Peyer's patch (tissue), 4 donors: ENCODE measurements at regions not wholly inside any gene's neighbourhood (a gene's known extent, or its start where the extent isn't known, plus 50 kb on each side); places are given as distances from the start of the nearest gene placed in this dataset.

ENCODE experiments used
- DNase-seq, 3 donors: peaks; one replicate each; pipeline ENCODE4 v3.0.0-alpha.2; 2017 to 2019
- H3K27ac ChIP-seq, 4 donors: fragments of 200-600 bp; sonication (generic); one replicate each; pipeline ENCODE4 v1.5.1; 2016 to 2019
- H3K27me3 ChIP-seq, 2 donors: fragments of 200-600 bp; sonication (generic); one replicate each; pipeline ENCODE4 v1.5.1; 2019
- H3K36me3 ChIP-seq, 3 donors: fragments of 200-600 bp; sonication (generic); one replicate each; pipeline ENCODE4 v1.5.1; 2016 to 2019
- H3K4me1 ChIP-seq, 4 donors: fragments of 200-600 bp; sonication (generic); one replicate each; pipeline ENCODE4 v1.5.1; 2016 to 2019
- H3K4me3 ChIP-seq, 4 donors: fragments of 200-600 bp; sonication (generic); 1 replicate in 3 of 4; 2 replicates in 1 of 4; pipeline ENCODE4 v1.5.1; 2016 to 2019; ENCODE audit warnings: mild to moderate bottlenecking in 1 of 4
- H3K9me3 ChIP-seq, 4 donors: fragments of 200-600 bp; sonication (generic); one replicate each; pipeline ENCODE4 v1.5.1; 2016 to 2019; ENCODE audit warnings: mild to moderate bottlenecking in 1 of 4
- CTCF ChIP-seq, 6 experiments: fragments of 450-650 bp in 4 of 6; fragments of 200-600 bp in 2 of 6; sonication (generic) in 1 of 6; IDR thresholded peaks; one replicate each; pipeline ENCODE4 v1.5.1; 2017 to 2019; ENCODE audit warnings: antibody characterized with exemption in 6 of 6, mild to moderate bottlenecking in 3 of 6, moderate library complexity in 1 of 6
- POLR2A ChIP-seq, 2 donors: fragments of 450-650 bp; IDR thresholded peaks; one replicate each; pipeline ENCODE4 v1.5.1; 2017; ENCODE audit warnings: antibody characterized with exemption in 2 of 2, mild to moderate bottlenecking in 2 of 2, moderate library complexity in 2 of 2

DNA sequence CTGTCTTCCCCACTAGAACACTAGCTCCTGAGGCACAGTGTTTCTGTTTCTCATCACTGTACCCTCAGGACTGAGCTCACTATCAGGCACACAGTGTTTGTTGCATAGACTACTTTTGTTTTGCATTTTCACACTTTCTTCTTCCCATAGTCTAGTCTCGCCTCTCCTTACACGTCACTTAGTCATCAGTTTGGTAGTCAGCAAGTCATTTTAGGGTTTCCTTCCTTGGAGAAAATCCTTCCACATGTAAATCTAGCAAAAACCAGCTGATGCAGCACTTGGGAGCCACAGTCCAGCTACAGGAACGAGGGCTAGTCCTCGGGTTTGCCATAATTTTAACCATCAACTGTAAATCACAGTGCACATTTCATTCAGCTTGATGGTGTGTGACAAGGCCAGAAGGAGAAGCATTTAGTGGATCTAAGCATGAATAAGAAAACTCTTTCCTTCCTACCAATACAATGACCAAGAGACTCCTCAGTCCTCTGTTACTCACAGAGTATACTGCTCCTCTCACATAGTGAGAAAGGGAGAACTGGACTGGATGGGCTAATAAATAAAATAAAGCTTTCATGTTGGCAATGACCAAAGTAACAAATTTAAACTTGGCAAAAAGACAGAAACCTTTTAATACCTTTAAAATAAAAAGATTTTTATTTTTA lies 221.0 kb downstream of the KLF12 start:
- TF ChIP-seq CTCF (IDR thresholded peaks at IDR 0.05) (no peak), POLR2A (IDR thresholded peaks at IDR 0.05) (no peak)
- DNase-seq, result no peak
- Histone ChIP-seq H3K9me3 (no peaks in the 10 kb centered on the region), H3K36me3 (no peaks in the 10 kb centered on the region), H3K4me1 (peaks cover 0 to 6% (median 0%) of the 10 kb centered on the region in 4 donors), H3K27me3 (no peaks in the 10 kb centered on the region), H3K4me3 (no peak overlapping the region), H3K27ac (no peak overlapping the region)

DNA sequence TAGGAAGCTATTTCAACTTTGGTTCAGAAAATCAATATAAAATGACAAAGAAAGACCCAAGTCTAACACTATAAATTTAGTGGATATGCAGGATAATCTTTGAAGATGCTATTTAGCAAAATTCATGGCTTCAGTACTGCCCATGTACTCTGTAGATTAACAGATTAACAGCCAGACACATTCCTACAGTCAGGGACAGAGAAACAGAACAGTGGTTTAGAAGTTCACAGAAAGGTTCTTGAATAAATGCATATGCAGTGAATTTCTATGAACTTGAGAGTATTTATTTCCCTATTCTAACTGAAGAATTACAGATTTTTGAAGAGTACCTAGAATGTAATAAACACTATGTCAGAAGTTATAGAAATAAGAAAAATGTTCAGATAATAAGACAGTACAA lies 222.8 kb downstream of the KLF12 start:
- Histone ChIP-seq H3K36me3 (no peaks in the 10 kb centered on the region), H3K9me3 (no peaks in the 10 kb centered on the region), H3K27me3 (no peaks in the 10 kb centered on the region), H3K4me3 (no peak overlapping the region), H3K4me1 (peaks cover 0 to 6% (median 0%) of the 10 kb centered on the region in 4 donors), H3K27ac (no peak overlapping the region)
- no peak for DNase-seq
- TF ChIP-seq CTCF (IDR thresholded peaks at IDR 0.05), result no peak
- no peak for TF ChIP-seq POLR2A (IDR thresholded peaks at IDR 0.05)

DNA sequence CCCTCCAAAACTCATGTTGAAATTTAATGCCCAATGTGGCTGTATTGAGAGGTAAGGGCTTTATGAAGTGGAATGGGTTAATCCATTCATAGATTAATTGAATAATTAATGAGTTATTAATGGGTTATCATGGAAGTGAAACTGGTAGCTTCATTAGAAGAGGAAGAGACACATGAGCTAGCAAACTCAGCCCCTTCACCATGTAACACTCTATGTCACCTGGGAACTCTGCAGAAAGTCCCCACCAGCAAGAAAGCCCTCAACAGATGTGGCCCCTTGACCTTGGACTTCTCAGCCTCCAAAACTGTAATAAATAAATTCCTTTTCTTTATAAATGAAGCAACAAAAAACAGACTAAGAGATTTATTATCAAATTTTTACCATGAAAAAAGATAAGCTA lies 223.5 kb downstream of the KLF12 start:
- H3K9me3 ChIP-seq, result no peaks in the 10 kb centered on the region
- H3K4me1 ChIP-seq, result peaks cover 0 to 6% (median 0%) of the 10 kb centered on the region in 4 donors
- no peaks in the 10 kb centered on the region for H3K36me3 ChIP-seq
- no peak overlapping the region for H3K4me3 ChIP-seq
- H3K27ac ChIP-seq, result no peak overlapping the region
- no peak for TF ChIP-seq POLR2A (IDR thresholded peaks at IDR 0.05)
- no peak for TF ChIP-seq CTCF (IDR thresholded peaks at IDR 0.05)
- H3K27me3 ChIP-seq, result no peaks in the 10 kb centered on the region
- no peak for DNase-seq

GRCh38 chr13:73908809-73909208 lies 225.4 kb downstream of the KLF12 start:
- H3K27me3 ChIP-seq, result no peaks in the 10 kb centered on the region
- no peak for DNase-seq
- H3K4me3 ChIP-seq, result no peak overlapping the region

DNA sequence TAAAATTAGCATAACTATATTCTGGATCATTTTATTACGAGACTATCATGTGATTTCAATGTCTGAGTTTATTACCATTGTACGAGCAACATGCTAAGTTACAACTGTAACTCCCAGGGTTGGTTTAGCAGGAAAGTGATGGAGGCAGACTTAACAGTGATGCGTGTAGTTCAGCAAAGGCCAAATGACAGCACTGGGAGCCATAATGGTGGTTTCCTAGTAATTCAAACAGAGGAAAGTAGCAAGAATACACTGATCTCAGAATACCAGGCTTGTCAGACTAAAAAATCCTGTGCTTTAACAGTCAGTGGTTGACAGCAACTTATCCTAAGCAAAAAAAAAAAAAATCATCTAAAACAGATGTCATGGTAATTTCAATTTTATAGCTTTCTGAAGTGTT lies 229.6 kb downstream of the KLF12 start:
- H3K9me3 ChIP-seq, result no peaks in the 10 kb centered on the region
- no peaks in the 10 kb centered on the region for H3K27me3 ChIP-seq
- no peak overlapping the region for H3K27ac ChIP-seq
- H3K4me3 ChIP-seq, result no peak overlapping the region
- TF ChIP-seq POLR2A (IDR thresholded peaks at IDR 0.05) (no peak), CTCF (IDR thresholded peaks at IDR 0.05) (no peak)
- no peaks in the 10 kb centered on the region for H3K4me1 ChIP-seq
- no peaks in the 10 kb centered on the region for H3K36me3 ChIP-seq
- DNase-seq, result no peak

More at GRCh38 chr13:73908809-73909208, 225.4 kb downstream of the KLF12 start:
- Histone ChIP-seq H3K36me3 (no peaks in the 10 kb centered on the region), H3K27ac (no peak overlapping the region), H3K9me3 (no peaks in the 10 kb centered on the region), H3K4me1 (peaks cover 0 to 3% (median 0%) of the 10 kb centered on the region in 4 donors)
- TF ChIP-seq POLR2A (IDR thresholded peaks at IDR 0.05) (no peak), CTCF (IDR thresholded peaks at IDR 0.05) (no peak)

GRCh38 chr13:73903561-73903960 lies 230.6 kb downstream of the KLF12 start:
- DNase-seq, result no peak
- Histone ChIP-seq H3K4me1 (no peaks in the 10 kb centered on the region), H3K27ac (no peak overlapping the region), H3K4me3 (no peak overlapping the region), H3K27me3 (no peaks in the 10 kb centered on the region), H3K36me3 (no peaks in the 10 kb centered on the region), H3K9me3 (no peaks in the 10 kb centered on the region)
- no peak for TF ChIP-seq POLR2A (IDR thresholded peaks at IDR 0.05)
- TF ChIP-seq CTCF (IDR thresholded peaks at IDR 0.05), result no peak
